Loucy (cell line): ENCODE measurements at regions not wholly inside any gene's neighbourhood (a gene's known extent, or its start where the extent isn't known, plus 50 kb on each side); places are given as distances from the start of the nearest gene placed in this dataset.

Experiments
- H2AFZ ChIP-seq: fragments of 200-600 bp; sonication (generic); 2 replicates; pipeline ENCODE4 v1.6.0; 2016; ENCODE audit warnings: antibody characterized with exemption, mild to moderate bottlenecking, low read length, moderate library complexity
- H3F3A ChIP-seq: fragments of 200-600 bp; 2 replicates; pipeline ENCODE4 v1.6.0; 2016; ENCODE audit warnings: antibody characterized with exemption, low read depth, mild to moderate bottlenecking
- H3K27me3 ChIP-seq: fragments of 200-600 bp; sonication (generic); 2 replicates; pipeline ENCODE4 v1.6.1; 2014; ENCODE audit warnings: low read length, mild to moderate bottlenecking; ENCODE audit not compliant: insufficient read depth, poor library complexity, severe bottlenecking
- H3K36me3 ChIP-seq: fragments of 200-600 bp; sonication (generic); 2 replicates; pipeline ENCODE4 v1.6.1; 2016; ENCODE audit warnings: low read length; ENCODE audit not compliant: insufficient read depth
- H3K4me1 ChIP-seq: fragments of 200-600 bp; sonication (generic); 2 replicates; pipeline ENCODE4 v1.5.1; 2014; ENCODE audit warnings: low read length, mild to moderate bottlenecking; ENCODE audit not compliant: insufficient read depth, poor library complexity, severe bottlenecking
- H3K4me2 ChIP-seq: fragments of 200-600 bp; sonication (generic); 2 replicates; pipeline ENCODE4 v1.6.0; 2014; ENCODE audit warnings: antibody characterized with exemption, low read length, low read depth, mild to moderate bottlenecking; ENCODE audit not compliant: poor library complexity, severe bottlenecking
- H3K4me3 ChIP-seq: fragments of 200-600 bp; sonication (generic); 2 replicates; pipeline ENCODE4 v1.5.1; 2014; ENCODE audit warnings: low read length, mild to moderate bottlenecking, mixed read lengths; ENCODE audit not compliant: poor library complexity, severe bottlenecking
- H3K79me2 ChIP-seq: fragments of 200-600 bp; sonication (generic); 2 replicates; pipeline ENCODE4 v1.6.1; 2014; ENCODE audit warnings: low read length; ENCODE audit not compliant: insufficient read depth
- H3K9ac ChIP-seq: fragments of 200-600 bp; sonication (generic); 2 replicates; pipeline ENCODE4 v1.6.0; 2014; ENCODE audit warnings: mild to moderate bottlenecking, low read depth, low read length, moderate library complexity; ENCODE audit not compliant: poor library complexity, severe bottlenecking
- H3K9me2 ChIP-seq: fragments of 200-600 bp; sonication (generic); replicated peaks from 2 replicates; pipeline ENCODE4 v1.6.1; 2016; ENCODE audit warnings: low read depth, low read length, mixed read lengths
- H3K9me3 ChIP-seq: fragments of 200-600 bp; sonication (generic); 2 replicates; pipeline ENCODE4 v1.6.1; 2014; ENCODE audit warnings: mild to moderate bottlenecking, antibody characterized with exemption, low read length, low read depth; ENCODE audit not compliant: insufficient read depth
- H4K20me1 ChIP-seq: fragments of 200-600 bp; sonication (generic); 2 replicates; pipeline ENCODE4 v1.6.0; 2014; ENCODE audit warnings: antibody characterized with exemption, low read length, mild to moderate bottlenecking; ENCODE audit not compliant: insufficient read depth, poor library complexity, severe bottlenecking
- EZH2phosphoT487 ChIP-seq: fragments of 200-600 bp; IDR thresholded peaks from 2 replicates; pipeline ENCODE4 v1.6.1; 2018; ENCODE audit warnings: antibody characterized with exemption, mild to moderate bottlenecking, moderate library complexity, borderline replicate concordance
- TF ChIP-seq, protein P1 (sequence below): fragments of 200-600 bp; sonication (generic); conservative IDR thresholded peaks from 2 replicates; pipeline ENCODE4 v1.5.1; 2014; ENCODE audit warnings: mild to moderate bottlenecking, antibody characterized with exemption, low read length

DNA sequence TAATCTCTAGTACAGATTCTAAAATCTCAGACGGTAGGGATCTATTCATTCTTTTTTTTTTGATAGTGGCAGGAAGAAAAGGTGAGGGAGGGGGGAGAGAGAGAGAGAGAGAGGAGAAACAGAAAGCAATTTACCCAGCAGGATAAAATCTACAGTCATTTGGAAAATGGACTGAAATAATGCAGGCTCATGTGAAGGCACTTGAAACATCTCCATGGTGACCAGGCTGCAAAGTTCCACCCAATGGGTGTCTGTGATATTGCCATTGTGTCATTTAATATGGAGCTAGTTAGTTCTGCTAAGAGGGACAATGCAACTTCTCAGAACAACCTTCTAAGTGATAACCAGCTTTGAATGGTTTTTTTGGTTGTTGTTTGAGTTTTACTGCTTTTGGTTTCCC lies 165.2 kb upstream of the RAG2 start:
- TF ChIP-seq, protein P1, sequence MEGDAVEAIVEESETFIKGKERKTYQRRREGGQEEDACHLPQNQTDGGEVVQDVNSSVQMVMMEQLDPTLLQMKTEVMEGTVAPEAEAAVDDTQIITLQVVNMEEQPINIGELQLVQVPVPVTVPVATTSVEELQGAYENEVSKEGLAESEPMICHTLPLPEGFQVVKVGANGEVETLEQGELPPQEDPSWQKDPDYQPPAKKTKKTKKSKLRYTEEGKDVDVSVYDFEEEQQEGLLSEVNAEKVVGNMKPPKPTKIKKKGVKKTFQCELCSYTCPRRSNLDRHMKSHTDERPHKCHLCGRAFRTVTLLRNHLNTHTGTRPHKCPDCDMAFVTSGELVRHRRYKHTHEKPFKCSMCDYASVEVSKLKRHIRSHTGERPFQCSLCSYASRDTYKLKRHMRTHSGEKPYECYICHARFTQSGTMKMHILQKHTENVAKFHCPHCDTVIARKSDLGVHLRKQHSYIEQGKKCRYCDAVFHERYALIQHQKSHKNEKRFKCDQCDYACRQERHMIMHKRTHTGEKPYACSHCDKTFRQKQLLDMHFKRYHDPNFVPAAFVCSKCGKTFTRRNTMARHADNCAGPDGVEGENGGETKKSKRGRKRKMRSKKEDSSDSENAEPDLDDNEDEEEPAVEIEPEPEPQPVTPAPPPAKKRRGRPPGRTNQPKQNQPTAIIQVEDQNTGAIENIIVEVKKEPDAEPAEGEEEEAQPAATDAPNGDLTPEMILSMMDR, result no peak
- no peak for TF ChIP-seq EZH2phosphoT487
- no peak overlapping the region for H3K9ac ChIP-seq
- H3K4me2 ChIP-seq, result no peak overlapping the region
- no peaks in the 10 kb centered on the region for H3K36me3 ChIP-seq
- no peak overlapping the region for H3K4me3 ChIP-seq
- no peaks in the 10 kb centered on the region for H3K4me1 ChIP-seq
- no peaks in the 10 kb centered on the region for H3K9me2 ChIP-seq
- no peaks in the 10 kb centered on the region for H3F3A ChIP-seq
- H3K27me3 ChIP-seq, result peaks cover 5% of the 10 kb centered on the region
- peak overlapping the region; percentile 3; the same call in 1 of the 2 replicates for H2AFZ ChIP-seq
- H4K20me1 ChIP-seq, result no peaks in the 10 kb centered on the region
- no peaks in the 10 kb centered on the region for H3K79me2 ChIP-seq
- H3K9me3 ChIP-seq, result no peaks in the 10 kb centered on the region

DNA sequence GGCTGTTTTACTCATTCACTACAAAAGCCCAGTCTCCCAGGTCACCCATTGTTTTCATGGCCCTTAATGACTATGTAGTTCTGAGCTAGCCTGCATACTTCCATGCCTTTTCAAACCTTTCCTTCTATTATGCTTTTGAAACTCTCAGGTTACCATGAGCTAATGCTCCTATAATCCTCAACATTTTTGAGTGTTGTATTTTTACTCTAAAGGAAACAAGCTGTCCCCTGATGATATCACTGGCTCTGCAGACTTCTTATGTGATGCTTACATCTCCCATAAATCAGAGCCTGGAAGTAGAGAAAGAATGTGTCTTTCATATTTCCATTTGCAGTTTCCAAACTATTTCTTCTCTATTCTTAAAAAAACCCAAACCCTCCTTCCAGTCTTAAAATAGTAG lies 159.0 kb upstream of the RAG2 start:
- Histone ChIP-seq H3K9ac (no peak overlapping the region), H3K79me2 (no peaks in the 10 kb centered on the region), H3F3A (no peaks in the 10 kb centered on the region), H3K4me3 (no peak overlapping the region), H2AFZ (no peak overlapping the region), H3K9me3 (no peaks in the 10 kb centered on the region), H3K27me3 (no peaks in the 10 kb centered on the region), H3K36me3 (no peaks in the 10 kb centered on the region), H3K9me2 (no peaks in the 10 kb centered on the region), H4K20me1 (no peaks in the 10 kb centered on the region), H3K4me1 (no peaks in the 10 kb centered on the region), H3K4me2 (no peak overlapping the region)
- TF ChIP-seq, protein P1, result no peak
- TF ChIP-seq EZH2phosphoT487, result no peak

DNA sequence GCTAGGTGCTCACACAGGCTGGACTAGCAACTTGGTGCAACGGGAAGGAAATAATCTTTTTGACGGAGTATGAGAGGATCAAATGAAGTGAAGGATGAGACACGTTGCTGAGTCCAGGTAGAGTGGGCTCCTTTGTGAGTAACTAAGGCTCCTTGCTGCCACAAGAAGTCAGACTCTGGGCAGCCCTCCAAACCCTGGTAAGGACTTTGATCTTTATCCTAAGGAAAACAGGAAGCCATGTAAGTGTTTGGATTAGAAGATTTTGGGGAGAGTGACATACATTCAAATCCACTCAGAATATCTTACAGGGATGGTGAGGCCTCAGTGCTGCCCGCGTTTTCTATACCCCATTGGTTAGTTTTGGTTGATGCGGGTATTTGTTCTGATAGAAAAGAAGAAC lies 155.9 kb upstream of the RAG2 start:
- Histone ChIP-seq H3K9me3 (no peaks in the 10 kb centered on the region), H4K20me1 (no peaks in the 10 kb centered on the region), H3K4me1 (peaks cover 7% of the 10 kb centered on the region), H3K79me2 (no peaks in the 10 kb centered on the region), H3K9ac (no peak overlapping the region), H3K4me2 (no peak overlapping the region), H3K36me3 (no peaks in the 10 kb centered on the region), H2AFZ (no peak overlapping the region), H3K27me3 (no peaks in the 10 kb centered on the region), H3K9me2 (no peaks in the 10 kb centered on the region), H3F3A (no peaks in the 10 kb centered on the region), H3K4me3 (no peak overlapping the region)
- TF ChIP-seq EZH2phosphoT487, result no peak
- TF ChIP-seq, protein P1, result no peak
